ENCODE measurements at regions not wholly inside any gene's neighbourhood (a gene's known extent, or its start where the extent isn't known, plus 50 kb on each side); places are given as distances from the start of the nearest gene placed in this dataset.

DNA sequence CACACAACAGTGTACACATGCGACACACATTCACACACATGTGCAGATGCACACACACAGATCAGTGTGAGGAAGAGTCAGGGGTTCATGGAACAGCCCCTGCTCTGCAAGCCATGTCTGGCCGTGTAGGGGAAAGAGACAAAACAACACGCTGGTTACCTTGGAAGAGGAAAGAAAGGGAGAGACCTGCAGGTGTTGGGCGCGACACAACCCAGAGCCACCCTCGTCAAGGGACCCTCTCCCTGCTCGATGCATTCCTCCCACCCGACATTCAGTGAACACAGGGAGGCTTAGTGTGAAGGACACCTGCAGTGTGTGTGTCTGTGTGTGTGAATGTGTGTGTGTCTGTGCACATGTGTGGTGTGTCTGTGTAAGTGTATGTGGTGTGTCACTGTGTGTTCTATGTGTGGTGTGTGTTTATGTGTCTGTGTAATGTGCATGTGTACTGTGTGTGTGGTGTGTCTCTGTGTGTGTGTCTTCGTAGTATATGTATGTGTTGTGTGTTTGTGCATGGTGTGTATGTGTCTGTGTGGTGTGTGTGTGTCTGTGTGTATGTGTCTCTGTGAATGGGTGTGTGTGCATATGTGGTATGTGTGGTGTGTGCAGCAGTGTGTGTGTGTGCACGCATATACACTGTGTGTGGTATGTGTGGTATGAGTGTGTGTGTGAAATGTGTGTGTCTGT is 69.5 kb upstream of the PITRM1 start:
- TF ChIP-seq POLR2A (IDR thresholded peaks at IDR 0.05): no peak
- TF ChIP-seq, protein P1, sequence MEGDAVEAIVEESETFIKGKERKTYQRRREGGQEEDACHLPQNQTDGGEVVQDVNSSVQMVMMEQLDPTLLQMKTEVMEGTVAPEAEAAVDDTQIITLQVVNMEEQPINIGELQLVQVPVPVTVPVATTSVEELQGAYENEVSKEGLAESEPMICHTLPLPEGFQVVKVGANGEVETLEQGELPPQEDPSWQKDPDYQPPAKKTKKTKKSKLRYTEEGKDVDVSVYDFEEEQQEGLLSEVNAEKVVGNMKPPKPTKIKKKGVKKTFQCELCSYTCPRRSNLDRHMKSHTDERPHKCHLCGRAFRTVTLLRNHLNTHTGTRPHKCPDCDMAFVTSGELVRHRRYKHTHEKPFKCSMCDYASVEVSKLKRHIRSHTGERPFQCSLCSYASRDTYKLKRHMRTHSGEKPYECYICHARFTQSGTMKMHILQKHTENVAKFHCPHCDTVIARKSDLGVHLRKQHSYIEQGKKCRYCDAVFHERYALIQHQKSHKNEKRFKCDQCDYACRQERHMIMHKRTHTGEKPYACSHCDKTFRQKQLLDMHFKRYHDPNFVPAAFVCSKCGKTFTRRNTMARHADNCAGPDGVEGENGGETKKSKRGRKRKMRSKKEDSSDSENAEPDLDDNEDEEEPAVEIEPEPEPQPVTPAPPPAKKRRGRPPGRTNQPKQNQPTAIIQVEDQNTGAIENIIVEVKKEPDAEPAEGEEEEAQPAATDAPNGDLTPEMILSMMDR (IDR thresholded peaks at IDR 0.05): no peak

Measured in suprapubic skin (tissue), 3 donors.